NCI-H2196 treated with DMSO at 0.1 percent for 48 hours (cell line): ENCODE measurements at regions not wholly inside any gene's neighbourhood (a gene's known extent, or its start where the extent isn't known, plus 50 kb on each side); places are given as distances from the start of the nearest gene placed in this dataset.
"Not testable (repeated sequence)": the region's sequence is repeated elsewhere in the genome, so short reads cannot be mapped to it uniquely, and the experiment has no call there.

Source experiments
- DNase-seq: peaks from one replicate; lab custom pipeline; 2025; ENCODE audit not compliant: unreplicated experiment; lab: John Stamatoyannopoulos, UW

DNA sequence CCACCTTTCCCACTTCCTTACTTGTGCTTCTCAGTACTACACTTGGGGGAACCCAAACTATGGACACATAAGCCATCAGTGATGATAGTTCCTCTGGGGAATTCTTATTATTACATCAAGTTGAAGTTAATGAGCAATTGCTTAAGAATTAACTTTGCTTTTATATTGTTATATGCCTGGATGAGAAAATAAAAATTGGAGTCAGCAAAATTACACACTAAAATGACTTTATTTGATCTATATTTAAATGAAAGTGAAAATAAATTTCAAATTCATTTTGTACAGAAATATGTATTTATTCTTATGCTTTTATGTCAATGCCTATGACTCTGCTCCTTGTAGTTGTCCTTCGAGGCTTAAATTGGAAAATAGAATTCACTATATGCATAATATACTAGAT is 149.4 kb upstream of the KCND2 start:
- DNase-seq: no peak

DNA sequence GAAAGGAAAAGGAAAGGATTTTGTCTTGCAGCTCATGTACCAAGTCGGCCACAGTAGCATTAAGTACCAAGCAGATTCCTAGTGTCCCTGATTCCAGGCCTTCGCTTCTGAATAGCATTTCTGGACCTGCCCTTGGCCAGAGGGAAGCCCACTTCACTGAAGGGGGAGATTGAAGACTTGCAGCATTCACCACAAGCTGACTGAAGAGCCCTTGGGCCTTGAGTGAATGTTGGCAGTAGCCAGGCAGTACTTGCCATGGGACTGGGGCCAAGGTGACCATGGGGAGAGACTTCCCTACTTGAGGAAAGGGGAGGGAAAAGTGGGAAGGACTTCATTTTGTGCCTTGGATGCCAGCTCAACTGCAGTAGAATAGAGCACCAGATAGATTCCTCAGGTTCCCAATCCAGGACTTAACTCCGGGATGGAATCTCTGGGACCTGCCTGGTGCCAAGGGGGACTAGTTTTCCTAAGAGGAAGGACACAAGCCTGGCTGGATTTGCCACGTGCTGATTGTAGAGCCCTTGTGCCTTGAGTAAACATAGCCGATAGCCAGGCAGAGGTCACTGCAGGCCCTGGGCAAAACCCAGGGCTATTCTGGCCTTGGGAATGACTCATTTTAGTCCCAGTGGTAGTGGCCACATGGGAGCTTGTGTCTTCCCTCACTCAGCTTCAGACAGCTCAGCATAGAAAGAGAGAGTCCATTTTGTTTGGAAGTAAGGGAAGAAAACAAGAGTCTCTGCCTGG is 141.7 kb upstream of the KCND2 start:
- DNase-seq: no peak

DNA sequence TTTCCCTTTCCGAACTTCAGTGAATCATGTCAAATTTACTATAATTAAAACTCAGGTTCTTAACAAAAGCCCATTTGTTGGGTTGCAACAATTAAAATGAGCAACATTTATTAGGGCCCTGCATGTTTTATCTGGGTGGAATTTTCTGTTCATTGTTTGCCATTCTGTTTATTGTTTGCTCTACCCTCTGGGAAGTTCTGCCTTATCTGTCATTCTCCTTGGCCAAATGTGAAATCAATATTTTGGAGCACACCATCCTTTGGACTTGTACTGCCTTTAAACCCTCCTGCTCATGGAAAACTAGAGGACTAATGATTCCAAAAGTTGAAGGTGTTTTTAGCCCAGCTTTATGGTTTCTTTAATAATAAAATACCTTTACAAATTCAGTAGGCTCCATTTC is 134.5 kb upstream of the KCND2 start:
- DNase-seq: no peak

DNA sequence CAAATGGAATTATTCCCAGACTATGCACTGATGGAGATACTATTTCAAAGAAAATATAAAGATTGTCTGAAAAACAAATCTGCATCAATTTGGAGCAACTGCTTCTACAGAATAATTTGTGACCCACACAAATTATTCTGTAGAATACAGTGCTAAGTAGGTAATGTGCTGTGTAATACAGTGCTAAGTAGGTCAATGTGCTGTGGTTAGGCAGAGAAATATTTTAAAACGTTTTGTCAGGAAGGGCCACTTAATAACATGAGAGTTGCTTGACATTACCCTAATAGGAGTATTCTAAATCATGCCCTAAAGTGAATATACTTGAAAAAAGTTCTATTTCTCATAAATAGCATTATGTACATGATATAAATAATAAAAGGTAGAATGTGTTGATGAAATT is 116.5 kb upstream of the KCND2 start:
- DNase-seq: no peak

DNA sequence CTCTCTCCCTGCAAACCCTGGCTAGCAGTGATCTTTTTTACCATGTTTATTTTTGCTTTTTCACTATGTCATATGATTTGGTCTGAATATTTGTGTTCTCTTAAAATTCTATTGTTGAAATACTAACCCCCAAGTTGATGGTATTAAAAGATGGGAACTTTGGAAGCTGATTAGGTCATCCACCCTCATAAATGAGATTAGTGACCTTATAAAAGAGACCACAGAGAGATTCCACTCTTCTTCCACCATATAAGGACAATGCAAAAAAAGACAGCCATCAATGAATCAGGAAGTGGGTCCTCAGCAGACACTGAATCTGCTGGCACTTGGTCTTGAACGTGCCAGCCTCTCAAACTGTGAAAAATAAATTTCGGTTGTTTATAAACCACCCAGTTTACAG is 112.8 kb upstream of the KCND2 start:
- no peak for DNase-seq

- DNase-seq: no peak
Measured at GRCh38 chr7:120163449-120163848, 109.5 kb upstream of the KCND2 start.

DNA sequence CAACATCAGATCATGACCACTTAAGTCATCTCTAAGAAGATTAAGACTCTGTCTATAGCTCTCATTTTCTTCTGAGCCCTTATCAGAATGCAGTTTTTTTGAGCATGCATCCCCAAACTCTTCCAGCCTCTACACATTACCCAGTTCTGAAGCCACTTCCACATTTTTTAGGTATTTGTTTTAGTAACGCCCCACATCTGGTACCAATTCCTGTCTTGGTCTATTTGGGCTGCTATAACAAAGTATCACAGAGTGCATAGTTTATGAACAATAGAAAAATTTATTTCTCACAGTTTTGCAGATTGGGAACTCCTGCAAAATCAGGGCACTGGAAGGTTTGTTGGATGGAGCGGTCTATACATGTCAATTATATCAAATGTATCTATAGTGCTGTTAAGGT is 107.7 kb upstream of the KCND2 start:
- no peak for DNase-seq

DNA sequence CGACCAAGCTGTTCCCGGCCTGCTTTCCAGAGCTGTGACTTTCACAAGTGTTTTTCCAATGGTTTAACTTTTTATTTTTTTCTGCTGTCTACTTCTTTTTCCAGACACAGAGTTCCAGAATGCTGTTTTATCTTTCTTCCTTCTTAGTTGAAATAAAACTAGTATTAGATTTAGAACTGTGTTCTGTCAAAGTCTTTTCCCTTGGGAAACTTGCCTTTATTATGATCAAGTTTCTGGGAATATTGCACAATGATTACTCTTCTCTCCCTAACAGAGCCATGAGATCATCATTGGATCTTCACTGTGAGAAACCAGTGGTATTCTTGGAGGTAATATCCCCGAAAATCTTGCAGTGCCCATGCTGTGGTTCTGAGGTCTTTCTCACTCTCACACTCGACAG is 104.9 kb upstream of the KCND2 start:
- no peak for DNase-seq

GRCh38 chr7:120169996-120170783 is 102.8 kb upstream of the KCND2 start:
- DNase-seq: no peak

DNA sequence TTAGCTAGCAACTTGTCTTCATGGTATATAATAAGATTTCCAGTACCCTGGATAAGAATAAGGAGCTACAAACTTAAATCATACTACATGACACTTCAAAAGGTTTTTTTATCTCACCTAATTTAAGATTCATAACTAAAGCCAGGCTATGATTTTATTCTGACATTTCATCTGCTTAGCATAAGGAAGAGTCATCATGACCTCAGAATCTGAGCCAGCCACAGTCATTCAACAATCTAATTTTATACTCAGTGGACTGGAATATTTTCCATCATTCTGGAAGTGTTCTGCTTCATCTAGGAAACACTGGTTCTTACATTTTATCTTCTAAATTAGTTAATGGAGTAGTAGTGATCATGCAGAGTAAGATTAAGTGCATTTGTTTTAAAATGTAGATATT is 102.1 kb upstream of the KCND2 start:
- no peak for DNase-seq

GRCh38 chr7:120171406-120171805 is 101.6 kb upstream of the KCND2 start:
- no peak for DNase-seq

DNA sequence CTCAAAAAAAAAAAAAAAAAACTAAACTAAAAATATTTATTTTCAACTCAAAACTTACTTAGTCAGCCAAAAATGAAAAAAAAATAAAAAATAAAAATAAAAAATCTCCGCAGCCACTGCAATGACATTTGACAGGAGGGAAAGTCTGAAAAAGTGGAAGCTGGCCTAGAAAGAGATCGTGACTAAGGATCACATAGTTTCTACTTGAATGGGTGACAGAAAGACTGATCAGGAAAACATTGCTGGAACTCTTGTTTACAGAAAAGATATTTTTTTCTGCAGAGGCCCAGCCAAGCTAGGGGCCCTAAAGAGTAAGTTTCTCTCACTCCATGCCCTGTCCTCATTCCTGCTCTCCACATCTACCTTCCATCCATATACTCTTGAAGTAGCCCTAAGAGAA is 92.8 kb upstream of the KCND2 start:
- DNase-seq: no peak

DNA sequence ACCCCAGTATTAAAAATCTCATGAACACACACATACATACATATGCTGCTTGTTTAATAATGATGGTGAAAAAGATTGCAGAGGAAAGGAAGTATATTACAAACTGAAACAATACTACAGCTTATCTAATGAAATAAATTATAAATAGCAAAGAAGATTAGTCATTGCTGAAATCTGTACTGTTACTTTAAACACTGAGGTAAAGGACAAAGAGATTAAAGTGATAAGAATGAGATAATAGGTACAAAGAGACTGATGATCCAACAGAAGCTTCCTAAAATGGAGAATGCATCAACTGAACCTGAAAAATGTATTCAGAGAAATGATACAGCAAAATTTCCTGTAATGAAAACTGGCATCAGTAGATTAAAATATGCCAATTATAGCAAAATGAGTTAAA is 91.5 kb upstream of the KCND2 start:
- no peak for DNase-seq

GRCh38 chr7:120184866-120185265 is 88.1 kb upstream of the KCND2 start:
- no peak for DNase-seq

- no peak for DNase-seq
Measured at GRCh38 chr7:120185940-120186682, 86.9 kb upstream of the KCND2 start.

DNA sequence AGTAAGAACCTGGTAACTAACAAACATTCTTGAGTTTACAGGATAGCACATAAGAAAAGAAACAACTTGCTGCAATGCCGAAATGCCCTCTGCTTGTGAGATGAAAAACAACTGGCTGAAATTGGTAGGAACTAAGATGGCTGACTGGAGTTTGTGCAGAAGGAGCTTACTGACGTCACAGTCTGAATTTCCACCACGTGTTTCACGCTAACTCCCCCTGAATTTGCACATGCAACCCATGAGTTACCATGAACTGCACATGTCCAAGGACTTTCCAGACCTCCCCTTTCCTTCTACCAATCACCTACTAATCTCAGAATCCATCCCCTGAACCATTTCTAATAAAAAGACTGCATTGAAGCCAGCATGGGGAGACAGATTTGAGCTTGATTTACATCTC is 86.3 kb upstream of the KCND2 start:
- no peak for DNase-seq

DNA sequence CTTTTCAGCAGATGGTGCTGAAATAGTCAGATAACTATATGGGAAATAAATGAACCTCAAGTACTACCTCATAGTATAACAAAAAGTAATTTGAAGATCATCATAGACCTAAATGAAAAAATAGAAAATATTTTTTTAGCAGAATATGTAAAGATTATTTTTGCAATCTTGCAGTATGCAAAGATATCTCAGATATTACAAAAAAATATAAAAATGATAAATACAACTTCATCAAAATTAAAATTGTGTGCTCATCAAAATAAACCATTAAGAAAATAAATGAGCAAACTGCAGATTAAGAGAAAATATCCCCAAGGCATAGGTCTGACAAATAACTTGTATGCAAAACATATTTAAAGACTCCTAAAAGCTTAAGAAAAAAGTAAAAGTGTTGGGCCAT is 83.4 kb upstream of the KCND2 start:
- no peak for DNase-seq

GRCh38 chr7:120190109-120190508 is 82.9 kb upstream of the KCND2 start:
- no peak for DNase-seq

- DNase-seq: no peak
Measured at GRCh38 chr7:120190566-120190965, 82.4 kb upstream of the KCND2 start.

DNA sequence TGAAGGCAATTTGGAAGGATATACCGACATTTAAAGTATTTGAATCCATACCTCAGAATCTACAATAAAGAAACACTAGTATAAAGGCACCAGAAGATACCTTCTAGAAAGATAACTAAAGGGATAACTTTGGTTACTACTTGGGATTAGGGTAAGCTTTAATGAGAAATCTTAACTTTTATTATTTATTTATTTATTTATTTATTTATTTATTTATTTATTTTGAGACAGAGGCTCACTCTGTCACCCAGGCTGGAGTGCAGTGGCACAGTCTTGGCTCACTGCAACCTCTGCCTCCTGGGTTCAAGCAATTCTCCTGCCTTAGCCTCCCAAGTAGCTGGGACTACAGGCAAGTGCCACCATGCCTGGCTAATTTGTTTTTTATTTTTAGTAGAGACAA is 81.6 kb upstream of the KCND2 start:
- DNase-seq: not testable (repeated sequence)

DNA sequence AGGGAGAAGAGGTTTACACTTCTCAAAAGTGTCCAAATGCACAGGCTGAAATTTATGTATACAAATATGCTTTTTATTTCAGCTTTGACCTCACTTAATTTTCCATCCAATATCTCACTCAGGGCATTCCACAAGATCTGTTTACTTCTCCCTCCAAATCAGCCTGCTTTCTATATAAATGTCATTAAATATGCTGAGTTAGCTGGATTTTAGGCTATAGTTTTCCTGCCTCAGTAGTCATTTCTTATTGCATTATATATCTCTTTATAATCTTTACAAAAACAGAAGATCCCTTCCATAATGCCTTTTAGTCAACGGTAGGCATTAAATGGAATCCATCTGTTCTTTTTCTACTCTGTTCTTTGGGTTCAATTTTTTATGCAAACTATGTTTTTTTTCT is 71.7 kb upstream of the KCND2 start:
- no peak for DNase-seq

- no peak for DNase-seq
Measured at GRCh38 chr7:120205101-120205500, 67.9 kb upstream of the KCND2 start.
